GM19463 (cell line): ENCODE measurements at regions not wholly inside any gene's neighbourhood (a gene's known extent, or its start where the extent isn't known, plus 50 kb on each side); places are given as distances from the start of the nearest gene placed in this dataset.

ENCODE experiments used
- ATAC-seq: cut with Tn5 transposase; IDR thresholded peaks from one replicate; pipeline ENCODE4 v1.9.1; 2021; ENCODE audit warnings: mild to moderate bottlenecking, moderate library complexity; ENCODE audit not compliant: unreplicated experiment

- ATAC-seq, result no peak
Observed at GRCh38 chr6:63521475-63522210, 50.6 kb upstream of the LOC128125822 start.
